Skin of body (tissue), 1 donor: ENCODE measurements at regions not wholly inside any gene's neighbourhood (a gene's known extent, or its start where the extent isn't known, plus 50 kb on each side); places are given as distances from the start of the nearest gene placed in this dataset.
"Not testable (repeated sequence)": the region's sequence is repeated elsewhere in the genome, so short reads cannot be mapped to it uniquely, and the experiment has no call there.

Experiments used
- DNase-seq: peaks from one replicate; lab custom pipeline; 2025; lab: John Stamatoyannopoulos, UW

DNA sequence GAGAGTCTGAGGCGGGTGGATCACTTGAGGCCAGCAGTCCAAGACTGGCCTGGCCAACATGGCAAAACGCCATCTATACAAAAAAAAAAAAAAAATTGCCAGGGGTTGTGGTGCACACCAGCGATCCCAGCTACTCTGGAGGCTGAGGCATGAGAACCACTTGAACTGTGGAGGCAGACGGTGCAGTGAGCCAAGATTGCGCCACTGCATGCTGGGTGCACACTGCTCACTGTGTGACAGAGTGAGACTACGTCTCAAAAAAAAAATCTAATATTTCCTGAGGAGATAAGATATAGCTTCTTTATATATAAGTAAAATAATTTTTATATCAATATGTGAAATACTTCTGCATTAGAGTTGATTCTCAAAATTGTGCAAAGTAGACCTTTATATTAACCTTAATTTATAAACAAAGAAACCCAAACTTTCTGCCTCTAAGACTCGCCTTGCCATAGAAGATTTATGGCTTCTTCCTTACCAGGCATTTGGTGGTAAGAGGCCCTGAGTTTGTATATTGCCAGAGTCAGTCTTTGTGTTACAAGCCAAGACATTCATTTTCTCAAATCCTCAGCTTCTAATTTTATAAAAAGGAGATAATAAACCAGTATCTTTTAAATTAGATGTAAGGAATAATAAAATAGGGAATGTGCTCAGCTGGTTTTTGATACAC, 1226.7 kb downstream of the FLRT2 start:
- DNase-seq, result no peak

DNA sequence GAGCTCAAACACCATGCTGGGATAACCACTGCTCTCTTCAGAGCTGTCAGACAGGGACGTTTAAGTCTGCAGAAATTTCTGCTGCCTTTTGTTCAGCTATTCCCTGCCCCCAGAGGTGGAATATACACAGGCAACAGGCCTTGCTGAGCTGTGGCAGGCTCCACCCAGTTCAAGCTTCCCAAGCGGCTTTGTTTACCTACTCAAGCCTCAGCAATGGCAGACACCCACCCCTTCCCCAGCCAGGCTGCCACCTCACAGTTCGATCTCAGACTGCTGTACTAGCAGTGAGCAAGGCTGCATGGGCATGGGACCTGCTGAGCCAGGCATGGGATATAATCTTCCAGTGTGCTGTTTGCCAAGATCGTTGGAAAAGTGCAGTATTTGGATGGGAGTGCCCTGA, 1220.5 kb downstream of the FLRT2 start:
- DNase-seq, result not testable (repeated sequence)

DNA sequence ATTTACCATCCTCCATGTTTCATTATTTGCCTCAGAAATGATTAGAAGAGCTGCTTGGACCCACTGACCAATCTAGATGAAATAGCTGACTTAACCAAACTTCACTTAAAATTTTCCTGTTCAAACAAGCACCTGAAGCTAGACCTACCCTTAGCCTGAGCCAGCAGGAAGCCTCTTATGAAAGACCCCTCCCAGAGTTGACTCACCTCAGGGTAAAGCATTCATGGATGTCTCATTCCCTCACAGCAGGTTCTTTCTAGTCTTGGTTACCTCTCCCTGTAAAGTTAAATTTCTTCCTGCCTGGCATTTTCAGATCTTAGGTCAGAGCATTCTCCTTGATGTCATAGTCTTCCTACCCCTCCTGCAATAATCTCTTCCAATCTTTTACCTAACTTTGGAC, 1209.8 kb downstream of the FLRT2 start:
- DNase-seq, result no peak

DNA sequence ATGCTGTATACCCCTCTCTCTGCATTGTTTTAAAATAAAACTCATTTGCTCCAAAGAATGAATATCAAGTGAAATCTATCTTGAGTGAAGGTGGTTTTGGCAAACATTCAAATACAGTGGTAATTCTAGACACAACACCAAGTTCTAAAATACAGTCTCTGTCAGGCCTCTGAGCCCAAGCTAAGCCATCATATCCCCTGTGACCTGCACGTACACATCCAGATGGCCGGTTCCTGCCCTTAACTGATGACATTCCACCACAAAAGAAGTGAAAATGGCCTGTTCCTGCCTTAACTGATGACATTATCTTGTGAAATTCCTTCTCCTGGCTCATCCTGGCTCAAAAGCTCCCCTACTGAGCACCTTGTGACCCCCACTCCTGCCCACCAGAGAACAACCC, 1201.5 kb downstream of the FLRT2 start:
- not testable (repeated sequence) for DNase-seq

DNA sequence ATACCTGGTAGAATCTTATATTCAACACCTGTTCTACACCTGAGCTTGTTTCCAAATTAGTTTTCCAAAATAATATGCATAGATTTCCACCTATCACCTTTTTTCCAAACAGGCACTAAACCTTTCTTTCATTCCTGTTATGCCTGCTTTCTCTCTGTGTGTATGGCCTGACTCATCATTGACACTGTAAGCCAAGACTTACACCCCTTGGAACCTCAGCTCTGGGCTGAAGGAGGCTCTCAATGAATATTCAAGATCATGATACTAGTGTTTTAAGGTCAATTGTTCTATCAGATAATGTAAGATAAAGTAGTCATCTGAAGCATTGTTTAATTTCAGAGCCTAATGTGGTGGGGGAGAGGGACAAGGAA, 1193.3 kb downstream of the FLRT2 start:
- no peak for DNase-seq

DNA sequence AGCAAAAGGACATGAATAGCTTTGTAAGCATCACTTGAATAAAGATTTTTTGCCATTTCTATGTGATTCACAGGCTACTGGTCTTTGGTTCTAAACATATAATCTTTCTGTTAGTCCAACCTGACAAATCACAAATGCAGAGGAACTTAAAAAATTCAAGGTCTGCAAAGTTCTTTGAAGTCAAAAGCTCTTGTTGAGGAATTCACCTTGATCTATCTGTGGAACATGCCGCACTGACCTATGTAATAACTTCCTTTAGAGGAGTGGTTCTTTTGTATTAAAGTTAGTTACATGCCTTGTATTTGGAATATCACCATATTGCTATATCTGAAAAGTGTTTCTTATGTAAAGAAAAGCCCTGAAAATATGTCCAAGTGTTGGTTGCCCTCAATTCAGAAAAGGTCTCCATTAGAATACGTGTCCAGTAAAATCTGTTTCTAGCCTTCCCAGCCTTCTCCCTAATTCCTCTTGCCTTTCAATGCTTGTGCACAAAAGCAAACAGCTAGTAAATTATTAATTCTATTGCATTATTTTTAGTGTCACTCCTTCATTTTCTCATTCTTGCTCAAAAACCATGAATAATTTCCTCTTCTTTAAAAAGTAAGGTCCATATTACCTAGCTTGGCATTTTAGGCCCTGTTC, 1192.8 kb downstream of the FLRT2 start:
- DNase-seq, result no peak

DNA sequence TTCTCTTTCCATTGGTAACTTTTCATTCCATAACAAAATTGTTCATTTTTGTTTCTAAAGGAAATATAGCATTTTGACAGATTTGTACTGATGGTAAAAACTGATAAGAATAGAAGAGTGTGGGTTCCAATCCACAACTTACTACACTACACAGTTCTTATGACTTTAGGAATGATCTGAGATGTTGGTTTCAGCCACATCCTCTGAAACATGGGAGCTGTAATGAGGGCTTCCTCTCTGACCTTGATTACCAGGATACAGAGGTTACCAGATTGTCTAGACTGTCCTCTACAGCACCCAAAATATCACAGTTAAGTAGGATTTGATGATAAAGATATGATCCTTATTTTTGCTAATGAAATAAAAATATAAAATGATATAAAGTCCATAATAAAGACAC, 1184.6 kb downstream of the FLRT2 start:
- DNase-seq, result no peak

DNA sequence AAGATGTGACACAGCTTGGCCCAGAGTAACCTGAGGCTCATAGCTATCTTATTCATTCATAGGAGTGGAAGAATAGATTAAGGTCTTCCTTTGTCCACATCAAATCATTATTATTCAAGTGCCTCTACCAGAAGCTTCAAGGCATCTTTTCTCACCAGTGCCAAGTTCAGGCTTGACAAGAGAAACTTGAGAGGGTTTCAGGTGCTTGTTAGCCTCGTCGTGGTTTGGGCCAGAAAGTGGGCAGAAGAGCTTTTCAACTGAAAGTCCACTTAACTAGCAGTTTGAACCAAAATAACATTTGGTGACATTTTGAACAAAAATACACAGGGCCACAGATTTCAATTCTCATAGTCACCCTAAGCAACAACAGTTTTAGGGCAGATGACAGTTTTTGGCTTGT, 1184.2 kb downstream of the FLRT2 start:
- no peak for DNase-seq

DNA sequence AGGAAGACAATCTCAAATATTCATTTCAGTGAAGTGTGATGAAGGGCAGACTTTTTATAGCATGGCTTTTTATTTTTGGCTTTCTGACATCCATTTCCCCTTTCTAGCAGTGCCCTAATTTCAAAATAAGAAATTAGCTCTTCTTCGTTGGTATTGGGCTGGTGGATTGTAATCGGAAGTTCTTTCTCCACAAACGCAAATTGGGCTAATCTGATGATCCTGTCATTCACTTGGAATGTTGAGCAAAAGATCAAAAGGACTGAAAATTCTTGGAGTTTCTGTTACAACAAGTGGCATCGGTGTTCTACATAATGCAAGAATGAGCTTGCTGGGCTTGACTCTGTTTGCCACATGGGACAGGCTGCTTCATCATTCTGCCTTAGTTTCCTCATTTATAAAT, 1182.8 kb downstream of the FLRT2 start:
- no peak for DNase-seq

DNA sequence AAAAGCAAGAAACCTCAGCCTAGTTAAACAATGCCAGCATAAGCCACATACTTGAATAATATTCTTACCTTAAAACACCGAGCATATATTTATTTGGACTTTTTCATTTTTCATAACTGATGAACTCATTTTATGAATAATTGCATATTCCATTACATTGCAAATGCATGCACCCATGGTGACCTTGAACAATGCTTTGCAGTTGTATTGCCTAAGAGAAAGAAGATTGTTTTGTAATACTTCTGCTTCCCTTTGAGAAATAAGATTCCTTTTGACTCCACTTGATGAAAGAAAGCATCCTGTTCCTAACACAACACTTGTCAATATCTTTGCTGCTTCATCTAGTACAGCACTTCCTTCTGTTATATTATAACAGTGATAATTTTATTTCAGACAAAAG, 1182.2 kb downstream of the FLRT2 start:
- no peak for DNase-seq

DNA sequence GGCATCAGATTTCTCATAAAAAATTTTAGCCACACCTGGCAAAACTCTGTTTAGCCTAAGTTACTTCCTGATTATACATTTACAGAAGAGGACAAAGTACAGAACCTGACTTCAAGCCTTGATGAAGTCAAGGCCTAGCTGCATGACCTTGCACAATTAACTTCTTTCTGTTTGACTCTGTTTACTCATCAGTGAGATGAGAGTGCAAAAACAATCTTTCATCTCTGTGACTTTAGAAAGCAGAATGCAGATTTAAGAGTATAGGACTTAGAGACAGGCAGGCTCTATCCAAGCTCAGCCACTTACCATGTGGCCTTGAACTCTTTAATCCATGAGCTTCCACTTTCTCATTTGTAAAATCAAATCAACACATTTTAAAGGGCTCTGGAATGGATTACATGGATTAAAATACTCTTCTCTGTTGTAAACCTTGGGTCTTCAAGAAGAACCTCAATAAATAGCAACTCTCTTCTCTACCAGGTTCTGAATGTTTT, 1178.9 kb downstream of the FLRT2 start:
- no peak for DNase-seq

DNA sequence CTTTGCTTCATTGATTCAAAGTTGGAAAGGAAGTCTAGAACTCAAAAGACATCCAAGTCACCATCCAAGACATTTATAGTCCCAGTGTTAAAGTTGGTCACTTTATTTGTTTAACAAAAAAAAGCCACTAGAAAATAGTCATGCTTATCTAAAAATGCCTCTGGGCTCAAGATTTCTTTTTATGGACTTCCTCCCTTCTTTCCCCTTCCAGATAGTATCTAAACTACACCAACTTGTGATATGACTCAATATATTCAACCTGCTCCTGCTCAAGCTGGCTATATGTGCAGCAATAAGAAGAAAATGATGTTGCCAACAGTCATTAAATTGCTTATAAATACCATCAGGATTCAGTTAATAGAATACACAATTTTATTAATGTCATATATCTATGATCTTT, 1177.1 kb downstream of the FLRT2 start:
- no peak for DNase-seq

DNA sequence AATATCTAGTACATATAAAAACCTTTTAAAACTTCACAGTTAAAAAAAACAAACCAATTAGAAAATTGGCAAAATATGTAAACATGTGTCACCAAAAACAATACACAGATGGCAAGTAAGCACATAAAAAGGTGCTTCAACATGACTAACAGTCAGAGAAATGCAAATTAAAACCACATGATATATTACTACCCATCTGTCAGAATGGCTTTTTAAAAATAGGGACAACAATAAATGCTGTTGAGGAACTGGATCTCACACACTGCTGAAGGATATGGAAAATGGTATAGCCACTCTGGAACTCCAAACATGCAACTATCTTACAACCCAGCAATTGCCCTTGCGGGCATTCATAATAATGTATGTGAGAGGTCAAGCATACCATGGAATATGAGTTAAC, 1153.6 kb downstream of the FLRT2 start:
- DNase-seq, result no peak

DNA sequence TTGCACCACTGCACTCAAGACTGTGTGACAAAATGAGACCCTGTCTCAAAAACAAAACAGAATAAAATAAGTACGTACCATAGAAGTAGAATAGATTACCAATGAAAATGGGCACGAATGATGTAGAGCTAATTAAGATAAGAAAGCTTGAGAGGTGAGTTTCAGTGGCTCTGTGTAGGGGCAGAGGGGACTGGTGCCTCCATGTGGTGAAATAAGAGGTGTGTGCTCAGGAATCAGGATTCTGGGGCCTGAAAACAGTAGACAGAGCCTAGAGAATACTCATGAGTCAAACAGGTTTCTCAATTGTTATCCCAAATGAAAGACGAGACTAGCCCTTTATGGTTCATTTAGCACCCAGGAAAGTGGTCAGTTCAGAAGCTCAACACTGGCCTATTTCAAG, 1145.1 kb downstream of the FLRT2 start:
- DNase-seq, result no peak

DNA sequence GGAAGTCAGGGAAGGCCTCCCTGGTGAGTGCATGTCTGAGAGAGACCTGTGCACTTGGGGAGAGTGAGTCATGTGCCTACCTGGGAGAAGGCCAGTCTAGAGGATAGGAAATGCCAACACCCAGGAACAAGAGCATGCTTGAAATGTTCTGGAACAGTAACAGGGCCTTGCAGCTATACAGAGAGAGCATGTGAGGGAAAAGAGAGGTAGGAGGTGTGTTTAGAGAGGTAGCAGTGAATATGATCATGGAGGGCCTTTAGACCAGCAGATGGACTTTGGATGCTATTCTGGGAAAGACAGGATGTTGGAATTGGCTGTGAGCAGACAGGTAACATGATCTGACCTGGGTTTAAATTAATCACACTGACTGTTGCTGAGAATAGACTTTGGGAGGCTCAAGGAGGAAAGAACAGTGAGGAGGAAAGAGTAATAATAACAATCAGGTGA, 1143.6 kb downstream of the FLRT2 start:
- DNase-seq, result no peak

DNA sequence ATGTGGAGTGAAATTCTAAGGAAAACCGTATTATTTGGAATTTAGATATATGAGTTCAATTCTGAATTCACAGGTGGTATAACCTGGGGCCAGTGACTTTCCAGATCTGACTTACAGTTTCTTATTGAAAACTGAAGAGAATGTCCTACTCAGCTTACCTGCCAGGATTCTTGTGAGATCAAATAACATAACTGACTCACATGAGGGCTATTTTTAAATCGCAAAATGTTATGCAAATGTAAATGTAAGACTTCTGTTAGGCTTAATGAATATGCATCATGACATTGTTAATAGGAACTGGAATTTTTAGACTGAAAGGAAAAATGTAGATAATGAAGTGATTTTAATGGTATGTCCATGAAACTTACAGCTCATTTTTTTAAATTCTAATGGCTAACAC, 1142.1 kb downstream of the FLRT2 start:
- no peak for DNase-seq

DNA sequence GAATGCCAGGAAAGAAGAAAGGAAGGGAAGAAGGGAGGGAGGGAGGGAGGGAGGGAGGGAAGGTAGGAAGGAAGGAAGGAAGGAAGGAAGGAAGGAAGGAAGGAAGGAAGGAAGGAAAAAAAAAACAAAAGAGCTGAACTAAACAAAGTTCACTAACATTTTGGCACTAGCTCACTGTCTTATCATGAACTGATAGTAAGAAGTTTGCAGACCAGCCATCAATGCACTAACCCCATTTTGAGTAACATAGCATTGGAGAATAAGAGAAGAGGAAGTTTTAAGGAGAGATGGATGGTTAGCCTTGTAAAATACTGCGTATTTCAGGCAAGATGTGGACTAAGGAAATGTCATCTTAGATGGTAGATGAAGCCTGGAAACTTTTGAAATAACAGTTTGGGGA, 1136.0 kb downstream of the FLRT2 start:
- DNase-seq, result no peak

DNA sequence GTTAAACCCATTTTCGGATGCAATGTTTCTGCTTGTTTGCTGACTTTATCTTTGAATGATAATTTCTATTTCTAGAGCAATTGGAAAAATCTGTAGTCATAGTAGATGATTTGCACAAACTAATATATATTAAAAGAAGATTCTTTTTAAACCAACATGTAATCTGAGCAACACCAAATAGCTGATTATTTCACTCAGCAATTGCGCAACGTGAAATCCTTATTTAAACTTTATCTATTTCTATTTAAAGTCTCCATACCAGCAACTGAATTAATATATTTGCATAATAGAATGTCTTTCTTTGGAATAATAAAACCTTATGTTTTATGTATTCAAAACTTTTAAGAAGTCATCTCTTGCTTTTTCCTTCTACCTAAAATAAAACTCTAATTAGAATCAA, 1132.4 kb downstream of the FLRT2 start:
- no peak for DNase-seq

DNA sequence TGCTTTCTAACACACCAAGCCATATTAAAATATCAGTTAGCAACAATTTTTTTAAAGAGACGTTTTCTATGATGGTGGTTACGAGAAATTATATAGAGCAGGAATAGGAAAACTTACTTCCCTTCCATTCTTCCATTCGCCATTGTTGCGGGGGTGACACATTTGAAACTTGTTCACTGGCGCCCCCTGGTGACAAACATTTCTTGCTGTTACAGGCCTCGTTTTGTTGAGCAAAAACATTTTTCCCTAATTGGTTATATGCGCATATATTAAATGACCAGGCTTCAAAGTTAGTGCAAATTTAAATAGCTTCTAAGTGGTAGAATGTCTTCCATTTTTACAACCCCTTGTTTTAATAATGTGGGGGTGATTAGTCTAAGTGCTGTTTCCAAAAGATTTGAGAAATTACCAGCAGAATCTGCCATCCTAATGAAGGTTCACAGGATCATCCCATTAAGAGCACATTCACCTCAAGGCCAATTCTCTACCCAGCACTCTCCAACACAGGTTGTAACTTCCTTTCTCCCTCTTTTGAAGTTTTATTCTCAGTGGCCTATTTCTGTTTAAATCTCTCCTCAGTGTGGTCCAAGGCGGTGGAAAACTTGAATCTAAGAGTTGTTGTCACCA, 1124.7 kb downstream of the FLRT2 start:
- no peak for DNase-seq

DNA sequence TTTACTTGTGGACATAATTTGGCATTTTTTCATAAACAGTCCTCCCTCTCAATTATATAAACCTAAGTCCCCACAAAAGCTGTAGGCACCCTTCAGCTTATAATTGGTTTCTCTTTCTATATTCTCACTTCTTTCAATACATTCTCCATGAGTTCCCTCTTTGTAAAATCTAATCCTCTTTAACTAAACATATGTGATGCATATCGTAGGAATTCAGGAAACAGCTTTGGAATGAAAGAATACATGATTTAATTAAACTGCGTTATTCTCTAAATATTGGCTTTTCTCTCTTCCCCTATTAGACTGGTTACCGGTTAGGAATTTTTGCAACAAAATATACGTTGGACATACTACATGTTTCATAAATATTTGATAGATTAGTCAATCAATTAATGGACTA, 1122.6 kb downstream of the FLRT2 start:
- DNase-seq, result no peak

DNA sequence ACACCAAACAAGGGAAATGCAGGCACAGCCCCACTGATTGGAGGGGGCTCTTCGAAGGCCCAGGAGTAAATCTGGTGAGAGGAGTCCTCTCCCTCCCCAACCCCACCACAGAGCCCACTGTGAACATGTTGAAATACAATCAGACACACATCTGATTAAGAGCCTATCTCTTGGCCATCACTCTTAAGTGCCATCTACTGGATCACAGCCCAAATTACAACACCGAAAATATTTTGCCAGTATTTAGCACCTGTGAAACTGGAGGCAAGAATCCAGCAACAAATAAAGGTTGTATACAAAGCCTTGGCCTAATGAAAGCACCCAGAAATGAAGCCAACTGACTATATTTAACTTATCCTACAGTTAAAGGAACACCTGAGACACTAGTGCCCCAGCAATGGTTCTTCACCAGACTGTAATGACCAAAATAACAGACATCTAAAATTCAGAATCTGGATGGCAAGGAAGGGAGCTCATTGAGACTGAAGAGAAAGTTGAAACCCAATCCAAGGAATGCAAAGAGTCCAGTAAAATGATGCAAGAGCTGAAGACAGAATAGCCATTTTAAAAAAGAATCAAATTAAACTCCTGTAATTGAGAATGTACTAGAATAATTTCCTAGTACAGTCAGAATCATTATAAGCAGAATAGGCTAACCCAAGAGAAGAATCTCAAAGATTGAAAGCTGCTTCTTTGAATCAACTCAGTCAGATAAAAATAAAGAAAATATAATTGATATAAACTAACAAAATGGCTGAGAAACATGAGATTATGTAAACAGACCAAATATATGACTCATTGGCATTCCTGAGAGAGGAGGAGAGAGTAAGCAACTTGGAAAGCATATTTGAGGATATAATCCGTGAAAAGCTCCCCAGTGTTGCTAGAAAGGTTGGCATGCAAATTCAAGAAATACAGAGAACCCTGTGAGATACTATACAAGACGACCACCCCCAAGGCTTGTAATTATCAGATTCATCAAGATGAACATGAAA, 1117.0 kb downstream of the FLRT2 start:
- DNase-seq, result no peak

DNA sequence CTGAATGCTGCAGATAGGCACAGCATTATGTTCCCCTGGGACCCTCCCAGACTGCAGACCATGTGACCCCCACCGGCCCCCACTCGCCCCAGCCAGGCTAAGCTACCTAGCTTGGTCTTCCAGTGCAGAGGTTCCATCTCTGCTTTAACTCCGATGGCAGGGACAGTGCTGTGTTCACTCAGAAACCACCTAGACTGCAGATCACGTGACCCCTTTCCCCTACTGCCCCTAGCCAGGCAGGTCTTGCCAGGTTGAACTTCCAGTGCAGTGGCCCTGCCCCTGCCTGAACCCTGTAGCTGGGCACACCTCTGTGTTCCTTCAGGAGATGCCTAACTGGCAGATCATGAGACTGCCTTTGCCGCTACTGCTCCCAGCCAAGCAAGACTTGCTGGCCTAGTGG, 1116.2 kb downstream of the FLRT2 start:
- no peak for DNase-seq
